Ovary (tissue), 7 donors: ENCODE measurements at regions not wholly inside any gene's neighbourhood (a gene's known extent, or its start where the extent isn't known, plus 50 kb on each side); places are given as distances from the start of the nearest gene placed in this dataset.

Experiments used
- DNase-seq, 5 donors: peaks; one replicate each; pipeline ENCODE4 v3.0.0-alpha.2; 2019 to 2020
- H3K27ac ChIP-seq, 2 donors: fragments of 200-600 bp; one replicate each; pipeline versions ENCODE4 v1.5.1 to v1.8.0; 2019 to 2022
- H3K27me3 ChIP-seq: fragments of 200-600 bp; one replicate; pipeline ENCODE4 v1.8.0; 2022
- H3K36me3 ChIP-seq: fragments of 200-600 bp; sonication (generic); one replicate; pipeline ENCODE4 v1.5.1; 2019
- H3K4me1 ChIP-seq: one replicate; pipeline ENCODE4 v1.8.1; 2013; ENCODE audit warnings: mild to moderate bottlenecking, moderate library complexity; ENCODE audit not compliant: insufficient read depth
- H3K4me3 ChIP-seq: fragments of 200-600 bp; sonication (generic); one replicate; pipeline ENCODE4 v1.5.1; 2017
- H3K9me3 ChIP-seq, 2 donors: fragments of 200-600 bp in 1 of 2; sonication (generic) in 1 of 2; one replicate each; pipeline versions ENCODE4 v1.5.1 to v1.8.1; 2013 to 2019; ENCODE audit warnings: mild to moderate bottlenecking in 1 of 2, moderate library complexity in 1 of 2
- EP300 ChIP-seq: sonication (generic); formaldehyde crosslinking; IDR thresholded peaks from one replicate; pipeline ENCODE4 v1.6.1; 2017; ENCODE audit warnings: antibody characterized with exemption
- POLR2A ChIP-seq: fragments of 450-650 bp; IDR thresholded peaks from one replicate; pipeline ENCODE4 v1.6.1; 2017; ENCODE audit warnings: antibody characterized with exemption, mild to moderate bottlenecking, moderate library complexity
- WGBS, 3 donors: extraction: QIAGEN DNeasy Blood & Tissue Kit in 1 of 3; methylation state at CpG; one replicate each; pipeline versions ENCODE4 v1.1.5 to v1.1.7; 2013 to 2017; 5-methylcytosine and 5-hydroxymethylcytosine counted together
- intact Hi-C, 4 donors: fragments of 100-400 bp; cut with DNase I; formaldehyde crosslinking; loops; one replicate each; pipeline versions ENCODE4 v1.11.0 to v1.15.1; 2022 to 2023
- TF ChIP-seq, protein P1 (sequence below), 3 donors: fragments of 450-650 bp in 2 of 3; fragments of 200-600 bp in 1 of 3; IDR thresholded peaks; one replicate each; pipeline versions ENCODE4 v1.5.1 to v1.8.0; 2016 to 2022; ENCODE audit warnings: antibody characterized with exemption in 3 of 3, mild to moderate bottlenecking in 1 of 3
- donor health status: DM: no; HTN: no; CAD: no; lungs with moderate emphysema.
- donor health status: DM: no; HTN: no; CAD: no.
- donor health status: Bipolar disorder and iron deficiency.
- donor health status: DM: no; HTN: no; CAD: no.
- donor health status: DM: yes; HTN: yes; CAD: no.

DNA sequence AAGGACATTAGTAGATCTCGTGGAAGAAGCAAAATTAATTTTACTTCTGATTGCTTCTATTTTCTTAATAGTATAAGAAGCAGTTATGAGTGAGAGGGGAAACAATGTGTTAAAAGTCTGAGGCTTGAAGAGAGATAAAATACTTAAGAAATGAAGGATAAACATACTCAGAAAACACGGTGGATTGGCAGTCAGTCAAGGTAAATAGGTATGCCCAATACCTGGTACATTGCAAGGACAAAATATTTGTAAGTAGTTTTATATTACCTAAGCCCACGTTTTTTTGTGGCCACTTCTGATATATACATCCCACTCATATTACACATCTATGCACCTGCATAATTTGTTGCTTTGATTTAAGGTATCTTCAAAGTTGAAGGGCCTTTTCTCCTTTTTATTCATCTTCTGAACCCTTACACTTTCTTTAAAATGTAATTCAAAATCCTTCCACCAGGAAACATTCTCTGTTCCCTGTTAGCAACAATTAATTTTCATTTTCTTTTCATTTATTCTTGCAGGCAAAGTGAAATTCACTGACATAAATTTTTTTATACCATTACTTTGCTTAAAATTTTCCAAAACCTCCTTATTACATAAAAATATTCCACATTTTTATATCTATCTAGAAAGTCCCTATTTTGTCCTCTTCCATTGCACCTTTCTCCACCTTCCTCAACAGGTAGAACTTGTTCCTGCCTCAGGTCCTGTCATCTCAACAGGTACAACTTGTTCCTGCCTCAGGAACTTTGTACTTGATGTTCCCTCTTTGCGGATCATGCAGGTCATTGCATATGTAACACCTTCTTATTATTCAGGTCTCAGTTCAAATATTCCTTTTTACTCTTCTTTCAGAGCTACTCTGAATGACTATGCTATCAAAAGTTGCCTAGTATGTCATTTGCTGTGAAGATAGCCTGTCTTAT, 755.7 kb upstream of the ALCAM start:
- Histone ChIP-seq H3K27ac (no peak overlapping the region), H3K4me1 (no peaks in the 10 kb centered on the region), H3K9me3 (no peaks in the 10 kb centered on the region), H3K27me3 (no peaks in the 10 kb centered on the region), H3K36me3 (no peaks in the 10 kb centered on the region), H3K4me3 (no peak overlapping the region)
- DNase-seq: no peak
- intact Hi-C loops: no loop called here
- WGBS, 3 donors: 54 to 59% (median 56%) methylated on average over 4 of the region's 4 CpGs
- no peak for TF ChIP-seq POLR2A
- TF ChIP-seq EP300: no peak

DNA sequence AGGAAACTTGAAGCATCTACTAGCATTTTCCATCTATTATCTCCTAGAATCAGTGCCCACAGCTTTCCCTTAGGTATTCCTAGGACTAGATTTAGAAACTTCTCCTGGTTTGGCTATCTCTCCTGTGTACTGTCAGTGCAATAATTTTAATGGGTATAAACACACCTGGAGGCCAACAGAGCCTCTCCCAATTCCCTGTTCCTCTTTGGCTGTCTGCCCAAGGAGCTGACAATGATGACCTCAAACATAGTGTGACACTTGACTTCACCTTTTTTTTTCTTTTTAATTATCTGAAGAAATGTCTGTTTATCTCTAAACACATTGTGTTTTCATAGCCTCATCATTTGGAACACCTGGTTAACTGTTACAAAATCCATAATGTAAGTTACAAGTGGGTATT, 754.5 kb upstream of the ALCAM start:
- no peaks in the 10 kb centered on the region for H3K9me3 ChIP-seq
- H3K4me1 ChIP-seq: no peaks in the 10 kb centered on the region
- no peak overlapping the region for H3K27ac ChIP-seq
- intact Hi-C loops: no loop called here
- no peak overlapping the region for H3K4me3 ChIP-seq
- TF ChIP-seq, protein P1, sequence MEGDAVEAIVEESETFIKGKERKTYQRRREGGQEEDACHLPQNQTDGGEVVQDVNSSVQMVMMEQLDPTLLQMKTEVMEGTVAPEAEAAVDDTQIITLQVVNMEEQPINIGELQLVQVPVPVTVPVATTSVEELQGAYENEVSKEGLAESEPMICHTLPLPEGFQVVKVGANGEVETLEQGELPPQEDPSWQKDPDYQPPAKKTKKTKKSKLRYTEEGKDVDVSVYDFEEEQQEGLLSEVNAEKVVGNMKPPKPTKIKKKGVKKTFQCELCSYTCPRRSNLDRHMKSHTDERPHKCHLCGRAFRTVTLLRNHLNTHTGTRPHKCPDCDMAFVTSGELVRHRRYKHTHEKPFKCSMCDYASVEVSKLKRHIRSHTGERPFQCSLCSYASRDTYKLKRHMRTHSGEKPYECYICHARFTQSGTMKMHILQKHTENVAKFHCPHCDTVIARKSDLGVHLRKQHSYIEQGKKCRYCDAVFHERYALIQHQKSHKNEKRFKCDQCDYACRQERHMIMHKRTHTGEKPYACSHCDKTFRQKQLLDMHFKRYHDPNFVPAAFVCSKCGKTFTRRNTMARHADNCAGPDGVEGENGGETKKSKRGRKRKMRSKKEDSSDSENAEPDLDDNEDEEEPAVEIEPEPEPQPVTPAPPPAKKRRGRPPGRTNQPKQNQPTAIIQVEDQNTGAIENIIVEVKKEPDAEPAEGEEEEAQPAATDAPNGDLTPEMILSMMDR (IDR thresholded peaks at IDR 0.05): no peak
- TF ChIP-seq POLR2A (no peak), EP300 (no peak)
- no peak for DNase-seq
- no peaks in the 10 kb centered on the region for H3K27me3 ChIP-seq
- no peaks in the 10 kb centered on the region for H3K36me3 ChIP-seq

DNA sequence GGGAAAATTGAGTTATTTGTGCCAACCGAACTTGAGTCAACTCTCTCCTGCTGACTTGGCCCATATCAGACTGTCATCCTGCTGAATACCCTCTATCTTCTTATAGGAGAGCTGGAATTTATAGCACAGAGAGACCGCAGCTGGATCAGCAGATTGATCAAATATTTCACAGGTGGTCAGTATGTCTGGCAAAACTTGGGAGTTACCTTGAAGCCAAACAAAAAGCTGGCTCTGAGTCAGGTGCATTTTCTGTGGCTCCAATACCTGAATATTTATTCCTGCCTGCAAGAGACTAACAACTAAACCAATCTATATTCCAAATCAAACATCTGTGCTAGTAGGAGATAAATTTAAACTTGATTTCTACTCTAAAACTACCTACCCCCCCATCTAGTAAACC, 752.1 kb upstream of the ALCAM start:
- Histone ChIP-seq H3K27ac (no peak overlapping the region), H3K27me3 (no peaks in the 10 kb centered on the region), H3K4me3 (no peak overlapping the region), H3K36me3 (no peaks in the 10 kb centered on the region), H3K9me3 (no peaks in the 10 kb centered on the region), H3K4me1 (no peaks in the 10 kb centered on the region)
- TF ChIP-seq, protein P1 (IDR thresholded peaks at IDR 0.05): no peak
- no peak for TF ChIP-seq POLR2A
- no peak for TF ChIP-seq EP300
- WGBS, 3 donors: 84 to 91% (median 88%) methylated on average over 2 of the region's 2 CpGs
- no peak for DNase-seq
- intact Hi-C loops: no loop called here

DNA sequence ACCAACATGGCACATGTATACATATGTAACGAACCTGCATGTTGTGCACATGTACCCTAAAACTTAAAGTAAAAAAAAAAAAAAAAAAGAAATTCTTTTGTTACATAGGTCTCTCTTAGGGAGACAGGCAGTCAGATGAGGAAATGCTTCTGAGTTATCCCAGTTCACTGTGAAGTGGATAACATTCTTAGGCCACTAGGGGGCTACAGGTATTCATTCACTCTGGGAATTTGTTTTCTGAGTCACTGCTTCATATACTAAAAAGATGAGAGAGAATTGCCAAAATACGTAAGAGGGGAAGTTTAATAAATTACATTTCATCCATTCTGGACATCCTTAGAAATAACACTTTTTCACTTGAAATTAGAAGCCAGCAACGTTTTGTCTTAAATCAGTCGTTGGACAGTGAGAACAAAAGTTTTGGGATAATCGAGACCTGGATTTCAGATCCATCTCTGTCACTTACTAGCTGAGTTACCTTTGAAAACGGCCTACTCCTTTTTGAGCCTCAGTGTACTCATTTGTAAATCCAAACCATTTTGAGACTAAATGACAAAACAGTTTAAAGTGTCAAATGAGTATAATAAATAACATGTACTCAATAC, 738.4 kb upstream of the ALCAM start:
- Histone ChIP-seq H3K9me3 (no peaks in the 10 kb centered on the region), H3K4me3 (no peak overlapping the region), H3K36me3 (no peaks in the 10 kb centered on the region), H3K27me3 (no peaks in the 10 kb centered on the region), H3K27ac (no peak overlapping the region), H3K4me1 (no peaks in the 10 kb centered on the region)
- TF ChIP-seq EP300 (no peak), POLR2A (no peak)
- TF ChIP-seq, protein P1 (IDR thresholded peaks at IDR 0.05): peak in 1 of 3 donors; percentile 22
- no peak for DNase-seq
- intact Hi-C loops: no loop called here
- 57 to 64% (median 61%) methylated on average over 6 of the region's 6 CpGs for WGBS, 3 donors

DNA sequence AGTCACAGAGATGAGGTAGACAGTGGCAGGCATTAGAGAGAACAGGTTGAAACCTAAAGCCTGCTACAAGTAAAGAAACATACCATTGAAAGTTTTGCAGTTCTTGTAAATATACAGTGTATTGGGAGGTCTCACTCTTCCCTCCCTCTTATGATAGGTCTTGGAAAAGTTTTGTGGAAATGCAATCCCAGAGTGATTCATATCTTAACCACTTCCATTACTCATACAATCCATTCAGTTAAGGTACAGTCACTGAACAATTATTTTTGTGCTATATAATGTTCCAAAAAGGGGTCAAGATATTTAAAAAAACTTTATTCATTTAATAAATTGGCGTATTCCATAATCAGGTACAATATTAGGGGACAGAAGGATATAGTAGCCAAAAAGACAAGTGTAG, 737.7 kb upstream of the ALCAM start:
- no peaks in the 10 kb centered on the region for H3K36me3 ChIP-seq
- DNase-seq: no peak
- H3K27me3 ChIP-seq: no peaks in the 10 kb centered on the region
- no peak for TF ChIP-seq EP300
- no peak for TF ChIP-seq POLR2A
- TF ChIP-seq, protein P1 (IDR thresholded peaks at IDR 0.05): no peak
- H3K9me3 ChIP-seq: no peaks in the 10 kb centered on the region
- 58 to 95% (median 93%) methylated on average over 1 of the region's 1 CpG for WGBS, 3 donors
- no peak overlapping the region for H3K4me3 ChIP-seq
- intact Hi-C loops: no loop called here
- H3K27ac ChIP-seq: no peak overlapping the region
- no peaks in the 10 kb centered on the region for H3K4me1 ChIP-seq
